ENCODE measurements at regions not wholly inside any gene's neighbourhood (a gene's known extent, or its start where the extent isn't known, plus 50 kb on each side); places are given as distances from the start of the nearest gene placed in this dataset.
"Not testable (repeated sequence)": the region's sequence is repeated elsewhere in the genome, so short reads cannot be mapped to it uniquely, and the experiment has no call there.

DNA sequence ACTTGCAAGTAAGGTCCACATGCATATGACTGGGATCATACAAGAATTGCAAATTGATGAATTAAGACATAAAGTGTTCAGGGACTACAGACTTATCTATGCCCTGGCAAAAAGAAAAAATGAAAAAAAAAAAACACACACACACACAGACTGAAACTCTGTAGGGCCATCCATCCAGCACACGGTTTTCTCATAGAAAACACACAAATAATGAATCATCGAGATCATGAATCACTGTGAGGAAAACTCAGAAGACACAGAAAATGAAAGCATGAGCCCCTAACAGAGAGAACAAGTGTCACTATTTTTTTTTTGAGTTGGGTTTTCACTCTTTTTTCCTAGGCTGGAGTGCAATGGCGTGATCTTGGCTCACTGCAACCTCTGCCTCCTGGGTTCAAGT lies 185.2 kb downstream of the IRX2 start:
- no peak for DNase-seq

- DNase-seq: no peak
Measured at GRCh38 chr5:2565147-2565546, 186.3 kb downstream of the IRX2 start.

- DNase-seq: no peak
Measured at GRCh38 chr5:2563046-2563445, 188.4 kb downstream of the IRX2 start.

- DNase-seq: no peak
Measured at GRCh38 chr5:2562036-2562435, 189.4 kb downstream of the IRX2 start.

GRCh38 chr5:2560435-2560834 lies 191.0 kb downstream of the IRX2 start:
- DNase-seq: no peak

DNA sequence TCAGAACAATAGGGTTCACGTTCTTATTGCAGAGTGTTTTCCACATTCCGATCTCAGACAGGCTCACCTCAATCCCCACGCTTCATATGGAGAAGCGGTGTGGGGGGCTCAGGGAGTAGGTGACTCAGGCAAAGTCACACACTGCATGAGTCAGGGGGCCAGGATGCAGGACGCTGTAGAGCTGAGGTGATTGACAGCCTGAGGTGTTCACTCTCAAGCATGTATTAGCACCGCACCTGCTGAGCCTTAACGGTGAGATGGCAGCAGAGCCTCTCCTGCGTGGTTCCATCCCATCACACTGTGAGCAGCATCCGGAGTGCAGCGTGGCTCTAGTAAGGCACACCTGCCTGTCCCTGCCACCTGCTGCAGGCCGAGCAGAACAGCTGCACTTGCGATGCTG lies 194.0 kb downstream of the IRX2 start:
- DNase-seq: no peak

- no peak for DNase-seq
Measured at GRCh38 chr5:2556375-2556966, 195.0 kb downstream of the IRX2 start.

- DNase-seq: no peak
Measured at GRCh38 chr5:2553611-2554010, 197.9 kb downstream of the IRX2 start.

GRCh38 chr5:2550509-2550908 lies 201.0 kb downstream of the IRX2 start:
- DNase-seq: no peak

DNA sequence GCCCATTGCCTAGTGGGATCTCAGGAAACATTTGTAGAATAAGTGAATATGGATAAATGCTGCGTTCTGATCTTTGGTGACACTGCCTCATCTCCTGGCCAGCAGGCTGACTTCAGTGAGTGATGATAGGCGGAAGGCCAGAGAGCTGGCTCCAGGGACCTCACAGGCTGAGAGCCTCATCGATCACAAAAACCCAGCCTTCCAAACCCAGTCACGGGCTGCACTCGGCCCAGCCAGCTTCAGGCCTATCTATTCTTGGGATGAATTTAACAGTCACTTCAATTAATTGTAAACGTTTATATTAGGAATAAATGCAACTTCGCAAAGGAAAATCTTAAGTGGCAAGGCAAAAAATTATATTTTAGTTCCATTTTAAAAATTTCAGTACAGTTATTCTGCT lies 201.6 kb downstream of the IRX2 start:
- DNase-seq: no peak

DNA sequence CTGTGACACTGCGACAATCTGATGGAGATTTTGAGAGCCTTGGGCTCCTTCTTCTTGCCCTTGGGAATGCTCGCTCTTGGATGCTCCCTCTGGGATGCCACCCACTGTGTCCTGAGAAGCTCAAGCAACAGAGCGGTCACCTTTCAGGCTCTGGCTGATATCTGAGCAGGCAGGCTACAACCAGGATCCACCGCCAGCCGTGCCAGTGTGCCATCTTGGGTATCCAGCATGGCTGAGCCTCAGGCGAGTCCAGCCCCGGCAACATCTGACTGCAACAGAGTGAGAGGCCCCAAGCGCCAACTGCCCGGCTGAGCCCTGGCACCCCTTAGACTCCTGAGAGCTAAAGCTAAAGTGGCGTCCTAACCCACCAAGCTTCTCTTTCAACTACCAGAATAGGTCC lies 202.1 kb downstream of the IRX2 start:
- DNase-seq: no peak

- DNase-seq: no peak
Measured at GRCh38 chr5:2546938-2547337, 204.5 kb downstream of the IRX2 start.

- DNase-seq: no peak
Measured at GRCh38 chr5:2544003-2544402, 207.5 kb downstream of the IRX2 start.

- DNase-seq: no peak
Measured at GRCh38 chr5:2542821-2543220, 208.7 kb downstream of the IRX2 start.

GRCh38 chr5:2542026-2542425 lies 209.5 kb downstream of the IRX2 start:
- DNase-seq: no peak

- DNase-seq: no peak
Measured at GRCh38 chr5:2538169-2538568, 213.3 kb downstream of the IRX2 start.

GRCh38 chr5:2537378-2538145 lies 213.9 kb downstream of the IRX2 start:
- no peak for DNase-seq

GRCh38 chr5:2536632-2537377 lies 214.7 kb downstream of the IRX2 start:
- no peak for DNase-seq

- DNase-seq: no peak
Measured at GRCh38 chr5:2534970-2535369, 216.5 kb downstream of the IRX2 start.

GRCh38 chr5:2534251-2534650 lies 217.2 kb downstream of the IRX2 start:
- no peak for DNase-seq

DNA sequence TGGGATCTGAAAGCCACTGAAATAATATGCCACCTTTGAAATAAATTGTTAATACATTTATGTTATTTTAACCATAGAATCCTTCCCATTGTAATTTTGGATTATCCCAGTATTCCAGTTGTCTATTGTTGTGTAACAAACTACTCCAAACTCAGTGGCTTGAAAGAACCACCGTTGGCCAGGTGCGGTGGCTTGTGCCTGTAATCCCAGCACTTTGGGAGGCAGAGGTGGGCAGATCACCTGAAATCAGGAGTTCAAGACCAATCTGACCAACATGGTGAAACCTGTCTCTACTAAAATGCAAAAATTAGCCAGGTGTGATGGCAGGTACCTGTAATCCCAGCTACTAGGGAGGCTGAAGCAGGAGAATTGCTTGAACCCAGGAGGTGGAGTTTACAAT lies 217.6 kb downstream of the IRX2 start:
- DNase-seq: not testable (repeated sequence)

GRCh38 chr5:2532809-2533208 lies 218.7 kb downstream of the IRX2 start:
- DNase-seq: no peak

- DNase-seq: no peak
Measured at GRCh38 chr5:2531318-2531717, 220.2 kb downstream of the IRX2 start.

DNA sequence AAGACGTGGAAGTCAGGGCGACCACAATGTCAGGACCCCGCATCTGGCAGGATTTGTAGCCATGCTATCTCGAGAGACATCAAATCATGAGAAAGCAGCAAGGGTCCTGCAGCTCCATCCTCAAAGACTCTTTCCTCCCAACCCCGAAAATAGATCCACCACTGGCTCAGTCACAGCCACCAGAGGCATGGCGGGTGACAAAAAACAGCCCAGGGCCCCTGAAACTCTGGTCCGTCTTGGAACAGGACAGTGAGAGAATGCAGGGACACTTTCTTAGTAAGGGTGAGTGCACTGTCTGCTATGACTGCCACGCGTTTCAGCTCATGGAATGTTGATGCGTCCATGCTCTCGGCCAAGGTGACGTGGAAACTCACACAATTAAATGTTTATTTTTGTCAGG lies 220.9 kb downstream of the IRX2 start:
- no peak for DNase-seq
